Trophoblast cell (in vitro differentiated cells and primary cell): ENCODE measurements at regions not wholly inside any gene's neighbourhood (a gene's known extent, or its start where the extent isn't known, plus 50 kb on each side); places are given as distances from the start of the nearest gene placed in this dataset.

ENCODE experiments used
- DNase-seq, 2 donors: peaks; one replicate each; pipeline ENCODE4 v3.0.0-alpha.2; 2016
- H2AFZ ChIP-seq: 2 replicates; pipeline ENCODE4 v1.6.1; 2013; ENCODE audit warnings: low read length, moderate library complexity, mild to moderate bottlenecking; ENCODE audit not compliant: insufficient read depth, poor library complexity
- H2AK5ac ChIP-seq: 2 replicates; pipeline ENCODE4 v1.6.1; 2013; ENCODE audit warnings: mild to moderate bottlenecking, low read length
- H2BK120ac ChIP-seq: 2 replicates; pipeline ENCODE4 v1.6.1; 2013; ENCODE audit warnings: low read length, mild to moderate bottlenecking, moderate library complexity; ENCODE audit not compliant: insufficient read depth, poor library complexity
- H2BK12ac ChIP-seq: 2 replicates; pipeline ENCODE4 v1.6.1; 2013; ENCODE audit warnings: mild to moderate bottlenecking, low read length, moderate library complexity
- H2BK5ac ChIP-seq: 2 replicates; pipeline ENCODE4 v1.6.1; 2013; ENCODE audit warnings: low read length, low read depth, moderate library complexity, mild to moderate bottlenecking; ENCODE audit not compliant: poor library complexity
- H3K14ac ChIP-seq: 2 replicates; pipeline ENCODE4 v1.6.1; 2013; ENCODE audit warnings: mild to moderate bottlenecking, low read length
- H3K18ac ChIP-seq: 2 replicates; pipeline ENCODE4 v1.6.1; 2013; ENCODE audit warnings: mild to moderate bottlenecking, low read length
- H3K23ac ChIP-seq: 2 replicates; pipeline ENCODE4 v1.6.1; 2013; ENCODE audit warnings: low read length
- H3K27ac ChIP-seq: 2 replicates; pipeline ENCODE4 v1.5.1; 2013; ENCODE audit warnings: low read depth, mild to moderate bottlenecking, inconsistent platforms, low read length, moderate library complexity
- H3K27me3 ChIP-seq: 2 replicates; pipeline ENCODE4 v1.6.1; 2013; ENCODE audit warnings: inconsistent platforms, mild to moderate bottlenecking, low read length, moderate library complexity; ENCODE audit not compliant: insufficient read depth
- H3K36me3 ChIP-seq, 2 experiments: 1 replicate in 1 of 2; 2 replicates in 1 of 2; pipeline ENCODE4 v1.6.1; 2013; ENCODE audit warnings: low read length in 2 of 2, mild to moderate bottlenecking in 2 of 2, moderate library complexity in 1 of 2; ENCODE audit not compliant: insufficient read depth in 2 of 2, control insufficient read depth in 1 of 2
- H3K4ac ChIP-seq: 2 replicates; pipeline ENCODE4 v1.6.1; 2013; ENCODE audit warnings: low read depth, mild to moderate bottlenecking, low read length, moderate library complexity
- H3K4me1 ChIP-seq, 2 experiments: 1 replicate in 1 of 2; 2 replicates in 1 of 2; pipeline ENCODE4 v1.6.1; 2013; ENCODE audit warnings: low read length in 2 of 2, mild to moderate bottlenecking in 2 of 2, moderate library complexity in 1 of 2; ENCODE audit not compliant: insufficient read depth in 2 of 2, control insufficient read depth in 1 of 2
- H3K4me2 ChIP-seq: 2 replicates; pipeline ENCODE4 v1.6.1; 2013; ENCODE audit warnings: inconsistent platforms, mild to moderate bottlenecking, low read length, moderate library complexity
- H3K4me3 ChIP-seq: 2 replicates; pipeline ENCODE4 v1.5.1; 2013; ENCODE audit warnings: mild to moderate bottlenecking, low read depth, low read length, inconsistent platforms
- H3K79me1 ChIP-seq: one replicate; pipeline ENCODE4 v1.6.1; 2013; ENCODE audit warnings: low read length
- H3K79me2 ChIP-seq: 2 replicates; pipeline ENCODE4 v1.6.1; 2013; ENCODE audit warnings: low read length, mild to moderate bottlenecking; ENCODE audit not compliant: control insufficient read depth, insufficient read depth, poor library complexity
- H3K9ac ChIP-seq: 2 replicates; pipeline ENCODE4 v1.6.1; 2013; ENCODE audit warnings: mild to moderate bottlenecking, low read length
- H3K9me3 ChIP-seq: 2 replicates; pipeline ENCODE4 v1.6.1; 2013; ENCODE audit warnings: low read depth, mild to moderate bottlenecking, control low read depth, inconsistent platforms, low read length; ENCODE audit not compliant: insufficient read depth
- H4K12ac ChIP-seq: 2 replicates; pipeline ENCODE4 v1.6.1; 2013; ENCODE audit warnings: low read depth, mild to moderate bottlenecking, low read length, moderate library complexity
- H4K8ac ChIP-seq: 2 replicates; pipeline ENCODE4 v1.6.1; 2013; ENCODE audit warnings: low read depth, mild to moderate bottlenecking, low read length, moderate library complexity
- H4K91ac ChIP-seq: one replicate; pipeline ENCODE4 v1.6.1; 2013; ENCODE audit warnings: low read depth, mild to moderate bottlenecking, low read length, moderate library complexity
- WGBS: extraction: QIAGEN DNeasy Blood & Tissue Kit; methylation state at CpG from one replicate; pipeline ENCODE4 v1.1.7; 2013; ENCODE audit warnings: missing lambda C conversion rate; ENCODE audit not compliant: insufficient read length, insufficient coverage; ENCODE audit errors: extremely low coverage; 5-methylcytosine and 5-hydroxymethylcytosine counted together

DNA sequence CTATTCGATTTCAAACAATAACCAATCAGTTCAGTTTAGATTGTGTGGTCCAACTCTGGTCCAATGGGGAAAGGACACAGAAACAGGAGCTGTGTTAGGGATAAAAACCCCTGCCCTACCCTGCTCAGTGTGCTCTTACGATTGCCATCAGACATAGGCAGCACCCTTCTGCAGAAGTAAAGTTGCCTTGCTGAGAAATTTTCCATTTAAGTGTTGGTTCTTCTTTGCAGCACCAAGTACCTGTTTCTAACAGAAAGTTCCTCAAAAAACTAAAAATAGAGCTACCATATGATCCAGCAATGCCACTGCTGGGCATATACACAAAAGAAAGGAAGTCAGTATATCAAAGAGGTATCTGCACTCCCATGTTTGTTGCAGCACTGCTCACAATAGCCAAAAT, 206.2 kb upstream of the CNTN4 start:
- Histone ChIP-seq H4K12ac (no peak overlapping the region), H2AFZ (no peak overlapping the region), H2BK12ac (no peak overlapping the region), H3K79me1 (no peaks in the 10 kb centered on the region), H3K18ac (no peak overlapping the region), H3K27me3 (no peaks in the 10 kb centered on the region), H3K4ac (no peak overlapping the region), H2AK5ac (no peak overlapping the region), H3K4me1 (no peaks in the 10 kb centered on the region), H3K27ac (no peak overlapping the region), H2BK5ac (no peak overlapping the region), H3K4me2 (no peak overlapping the region), H3K79me2 (no peaks in the 10 kb centered on the region), H3K36me3 (no peaks in the 10 kb centered on the region), H3K23ac (no peak overlapping the region), H4K91ac (no peak overlapping the region), H4K8ac (no peak overlapping the region), H3K4me3 (no peak overlapping the region), H3K9me3 (peaks cover 5% of the 10 kb centered on the region), H3K9ac (no peak overlapping the region), H3K14ac (no peak overlapping the region), H2BK120ac (no peak overlapping the region)
- no CpG with 5 or more reads among the region's 2 CpGs for WGBS
- DNase-seq, result no peak

DNA sequence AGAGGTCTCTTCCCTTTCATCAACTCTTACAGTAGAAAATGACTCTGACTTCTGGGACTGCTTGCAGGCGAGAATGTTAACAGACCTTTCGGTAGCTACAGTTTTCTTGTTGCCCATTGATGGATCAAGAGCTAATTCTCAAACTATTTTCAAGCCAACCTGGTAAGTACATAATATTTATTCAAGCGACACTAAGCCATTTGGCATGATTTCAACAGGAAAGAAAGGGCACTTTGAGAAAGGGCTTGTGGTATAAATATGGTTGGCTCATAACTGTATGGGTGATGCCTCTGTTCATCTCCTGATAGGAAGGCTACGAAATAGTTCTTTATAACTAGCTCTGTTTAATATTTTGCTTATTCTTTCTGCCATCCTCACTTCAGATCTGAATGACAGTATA, 196.2 kb upstream of the CNTN4 start:
- H3K27me3 ChIP-seq, result no peaks in the 10 kb centered on the region
- H2BK12ac ChIP-seq, result no peak overlapping the region
- H3K4me3 ChIP-seq, result no peak overlapping the region
- no peak overlapping the region for H3K9ac ChIP-seq
- no peak overlapping the region for H4K8ac ChIP-seq
- H3K36me3 ChIP-seq, result no peaks in the 10 kb centered on the region
- no peak overlapping the region for H2AFZ ChIP-seq
- H3K79me1 ChIP-seq, result no peaks in the 10 kb centered on the region
- no peak overlapping the region for H3K14ac ChIP-seq
- no peak overlapping the region for H4K12ac ChIP-seq
- H3K18ac ChIP-seq, result no peak overlapping the region
- no CpG with 5 or more reads among the region's 4 CpGs for WGBS
- DNase-seq, result no peak
- no peaks in the 10 kb centered on the region for H3K79me2 ChIP-seq
- H3K4me2 ChIP-seq, result no peak overlapping the region
- H3K4ac ChIP-seq, result no peak overlapping the region
- no peak overlapping the region for H3K27ac ChIP-seq
- H2BK120ac ChIP-seq, result no peak overlapping the region
- H3K9me3 ChIP-seq, result no peaks in the 10 kb centered on the region
- H3K4me1 ChIP-seq, result no peaks in the 10 kb centered on the region
- H4K91ac ChIP-seq, result no peak overlapping the region
- no peak overlapping the region for H3K23ac ChIP-seq
- H2AK5ac ChIP-seq, result no peak overlapping the region
- no peak overlapping the region for H2BK5ac ChIP-seq

- Histone ChIP-seq H2BK12ac (no peak overlapping the region), H4K8ac (no peak overlapping the region), H3K18ac (no peak overlapping the region), H3K9me3 (no peaks in the 10 kb centered on the region), H3K79me2 (no peaks in the 10 kb centered on the region), H2BK120ac (no peak overlapping the region), H3K4me3 (no peak overlapping the region), H3K36me3 (no peaks in the 10 kb centered on the region), H3K79me1 (no peaks in the 10 kb centered on the region), H3K9ac (no peak overlapping the region), H2BK5ac (no peak overlapping the region), H2AK5ac (no peak overlapping the region), H3K23ac (no peak overlapping the region), H3K4me1 (no peaks in the 10 kb centered on the region), H3K4ac (no peak overlapping the region), H4K12ac (no peak overlapping the region), H3K27me3 (no peaks in the 10 kb centered on the region), H3K14ac (no peak overlapping the region), H3K27ac (no peak overlapping the region), H3K4me2 (no peak overlapping the region), H2AFZ (no peak overlapping the region), H4K91ac (no peak overlapping the region)
- DNase-seq, result no peak
- no CpG with 5 or more reads among the region's 3 CpGs for WGBS
Observed at GRCh38 chr3:1903111-1903510, 195.6 kb upstream of the CNTN4 start.

DNA sequence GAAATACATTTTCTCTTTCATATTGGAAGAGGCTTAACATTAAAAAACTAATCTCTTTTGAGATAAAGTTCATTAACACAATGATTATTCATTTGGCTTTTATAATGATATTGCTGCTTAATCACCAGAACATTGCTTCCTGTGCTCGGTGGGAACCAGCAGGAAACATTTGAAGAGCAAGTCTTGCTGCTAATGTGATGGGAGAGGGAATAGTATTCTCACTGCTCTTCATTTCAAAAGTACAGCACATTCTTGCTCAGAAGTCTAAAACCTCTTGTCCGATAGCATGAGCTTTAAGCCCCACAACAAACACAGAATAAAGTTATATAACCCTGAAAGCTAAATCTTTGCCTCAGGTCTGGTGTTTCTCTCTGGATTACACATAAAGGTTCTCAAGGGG, 190.8 kb upstream of the CNTN4 start:
- H3K27ac ChIP-seq, result no peak overlapping the region
- H3K9ac ChIP-seq, result no peak overlapping the region
- H3K4me3 ChIP-seq, result no peak overlapping the region
- H3K27me3 ChIP-seq, result no peaks in the 10 kb centered on the region
- H4K12ac ChIP-seq, result no peak overlapping the region
- no peak overlapping the region for H4K91ac ChIP-seq
- H3K4ac ChIP-seq, result no peak overlapping the region
- H3K9me3 ChIP-seq, result no peaks in the 10 kb centered on the region
- no peak overlapping the region for H2BK12ac ChIP-seq
- no peaks in the 10 kb centered on the region for H3K79me2 ChIP-seq
- H3K4me1 ChIP-seq, result no peaks in the 10 kb centered on the region
- DNase-seq, result no peak
- no peaks in the 10 kb centered on the region for H3K36me3 ChIP-seq
- WGBS, result no CpG with 5 or more reads among the region's 2 CpGs
- no peak overlapping the region for H2BK5ac ChIP-seq
- H2BK120ac ChIP-seq, result no peak overlapping the region
- no peak overlapping the region for H3K18ac ChIP-seq
- H3K79me1 ChIP-seq, result no peaks in the 10 kb centered on the region
- no peak overlapping the region for H3K4me2 ChIP-seq
- no peak overlapping the region for H2AK5ac ChIP-seq
- H3K14ac ChIP-seq, result no peak overlapping the region
- H3K23ac ChIP-seq, result no peak overlapping the region
- no peak overlapping the region for H2AFZ ChIP-seq
- H4K8ac ChIP-seq, result no peak overlapping the region
